Mammary epithelial cell (primary cell): ENCODE measurements at regions not wholly inside any gene's neighbourhood (a gene's known extent, or its start where the extent isn't known, plus 50 kb on each side); places are given as distances from the start of the nearest gene placed in this dataset.

Source experiments
- CTCF ChIP-seq, 2 donors: IDR thresholded peaks in 1 of 2; conservative IDR thresholded peaks in 1 of 2; 2 replicates each; pipeline ENCODE4 v1.5.1; 2011 to 2012; ENCODE audit warnings: inconsistent platforms in 2 of 2, low read length in 2 of 2, mild to moderate bottlenecking in 2 of 2, control low read depth in 1 of 2, low read depth in 1 of 2; ENCODE audit not compliant: insufficient read depth in 1 of 2; ENCODE audit errors: extremely low read depth in 1 of 2
- EZH2 ChIP-seq: IDR thresholded peaks from 2 replicates; pipeline ENCODE4 v1.6.1; 2012; ENCODE audit warnings: low read length, inconsistent platforms, borderline replicate concordance

- TF ChIP-seq CTCF (conservative IDR thresholded peaks at IDR 0.05 in 1 of 2, IDR thresholded peaks at IDR 0.05 in 1 of 2; ENCODE audit: extremely low read depth in 1 of 2, insufficient read depth in 1 of 2, low read depth in 1 of 2, low read length in 2 of 2) (no peak), EZH2 (no peak)
These were observed 2168.1 kb downstream of the MAT2B start for GRCh38 chr5:165673499-165673898.
